T-helper 9 cell (primary cell): ENCODE measurements at regions not wholly inside any gene's neighbourhood (a gene's known extent, or its start where the extent isn't known, plus 50 kb on each side); places are given as distances from the start of the nearest gene placed in this dataset.
"Not testable (repeated sequence)": the region's sequence is repeated elsewhere in the genome, so short reads cannot be mapped to it uniquely, and the experiment has no call there.

ENCODE experiments used
- DNase-seq: peaks from one replicate; pipeline ENCODE4 v3.0.0-alpha.2; 2020

DNA sequence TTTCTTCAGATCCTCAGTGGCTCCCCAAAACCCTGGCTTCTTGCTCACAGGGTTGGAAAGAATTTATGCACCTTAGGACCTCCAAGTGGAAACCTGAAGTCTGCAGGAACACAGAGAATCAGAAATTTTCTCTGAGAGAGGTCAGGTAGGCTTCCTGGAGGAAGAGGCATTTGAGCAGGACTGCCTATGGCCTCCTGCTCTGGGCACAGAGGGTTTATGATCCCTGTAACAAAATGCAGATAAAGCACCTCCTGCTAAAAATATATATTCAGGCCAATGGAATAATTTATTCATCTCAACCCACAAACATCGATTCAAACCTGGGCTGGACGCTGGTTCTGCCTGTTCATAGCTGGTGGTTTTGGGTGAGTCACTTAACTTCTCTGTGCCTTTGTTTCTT lies 68.1 kb upstream of the FGF3 start:
- no peak for DNase-seq

- DNase-seq, result no peak
Observed at GRCh38 chr11:69887841-69888427, 68.7 kb upstream of the FGF3 start.

GRCh38 chr11:69888483-69889181 lies 69.4 kb upstream of the FGF3 start:
- DNase-seq, result peak; percentile 63

GRCh38 chr11:69889400-69890318 lies 70.4 kb upstream of the FGF3 start:
- no peak for DNase-seq

DNA sequence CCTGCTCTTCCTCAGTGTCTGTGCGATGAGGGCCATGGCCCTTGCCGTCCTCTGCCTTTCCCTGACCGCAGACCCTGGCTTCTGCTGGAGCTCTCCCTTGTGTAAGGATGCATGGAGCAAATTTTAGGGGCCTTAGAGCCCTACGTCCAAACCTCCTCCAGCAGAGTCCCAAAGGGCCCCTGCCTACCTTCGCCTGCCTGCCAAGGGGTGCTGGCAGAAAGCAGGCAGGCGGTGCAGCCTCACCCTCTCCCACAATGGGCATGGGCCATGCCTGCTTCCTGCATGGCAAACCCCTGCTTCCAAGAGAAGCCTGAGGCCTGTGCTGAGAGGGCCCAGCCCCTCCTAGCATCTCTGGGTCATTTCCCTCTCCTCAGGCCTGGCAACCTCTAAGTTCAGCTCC lies 71.3 kb upstream of the FGF3 start:
- no peak for DNase-seq

GRCh38 chr11:69891421-69892236 lies 72.4 kb upstream of the FGF3 start:
- no peak for DNase-seq

- no peak for DNase-seq
Observed at GRCh38 chr11:69892237-69892985, 73.2 kb upstream of the FGF3 start.

- no peak for DNase-seq
Observed at GRCh38 chr11:69892986-69893555, 73.9 kb upstream of the FGF3 start.

DNA sequence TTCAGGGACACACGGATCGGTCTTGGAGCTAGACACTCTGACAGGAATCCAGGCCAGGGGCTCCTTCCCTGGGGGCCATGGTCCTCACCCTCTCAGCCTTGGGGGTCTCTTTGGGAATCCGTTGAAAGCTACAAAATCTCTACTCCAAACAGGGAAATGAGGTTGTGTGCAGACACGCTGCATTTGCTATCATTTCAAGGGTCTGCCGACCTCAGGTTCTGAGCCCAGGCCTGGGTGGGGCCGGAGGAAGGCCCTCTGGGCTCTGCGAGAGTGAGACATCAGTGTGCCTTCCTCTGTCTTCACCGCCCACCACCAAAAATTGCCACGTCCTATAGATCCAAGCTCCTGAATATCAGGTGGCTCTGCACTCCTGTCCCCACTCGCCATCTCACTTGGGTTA lies 74.4 kb upstream of the FGF3 start:
- no peak for DNase-seq

GRCh38 chr11:69894181-69894611 lies 75.0 kb upstream of the FGF3 start:
- no peak for DNase-seq

- DNase-seq, result no peak
Observed at GRCh38 chr11:69894648-69895047, 75.4 kb upstream of the FGF3 start.

DNA sequence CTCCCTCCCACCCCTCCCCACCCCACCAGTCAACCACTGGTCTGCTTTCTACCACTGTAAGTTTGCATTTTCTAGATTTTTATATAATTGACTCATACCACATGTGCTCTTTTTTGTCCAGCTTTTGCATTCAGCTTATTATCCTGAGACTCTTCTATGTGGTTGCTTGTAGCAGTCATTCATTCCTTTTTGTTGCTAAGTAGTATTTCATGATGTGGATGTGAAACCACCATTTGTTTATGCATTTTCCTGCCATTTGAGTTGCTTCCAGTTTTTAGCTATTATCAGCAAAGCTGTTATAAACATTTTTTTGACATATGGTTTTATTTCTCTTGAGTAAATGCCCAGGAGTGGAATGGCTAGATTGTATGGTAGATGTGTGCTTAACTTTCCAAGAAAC lies 77.0 kb upstream of the FGF3 start:
- DNase-seq, result no peak

- DNase-seq, result no peak
Observed at GRCh38 chr11:69898123-69898522, 78.9 kb upstream of the FGF3 start.

GRCh38 chr11:69899957-69900821 lies 81.0 kb upstream of the FGF3 start:
- DNase-seq, result no peak

DNA sequence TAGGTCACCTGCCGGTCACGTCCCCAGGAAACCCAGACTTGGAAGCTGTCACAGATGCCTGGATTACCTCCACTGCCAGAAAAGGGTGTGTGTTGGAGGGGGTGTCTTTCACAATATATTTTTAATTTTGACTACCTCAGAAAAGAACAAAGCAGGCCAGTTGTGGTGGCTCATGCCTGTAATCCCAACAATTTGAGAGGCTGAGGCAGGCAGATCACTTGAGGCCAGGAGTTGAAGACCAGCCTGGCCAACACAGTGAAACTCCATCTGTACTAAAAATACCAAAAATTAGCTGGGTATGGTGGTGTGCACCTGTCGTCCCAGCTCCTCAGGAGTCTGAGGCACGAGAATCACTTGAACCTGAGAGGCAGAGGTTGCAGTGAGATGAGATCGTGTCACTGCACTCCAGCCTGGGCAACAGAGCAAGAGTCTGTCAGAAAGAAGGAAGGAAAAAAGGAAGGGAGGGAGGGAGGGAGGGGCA lies 81.6 kb upstream of the FGF3 start:
- not testable (repeated sequence) for DNase-seq

DNA sequence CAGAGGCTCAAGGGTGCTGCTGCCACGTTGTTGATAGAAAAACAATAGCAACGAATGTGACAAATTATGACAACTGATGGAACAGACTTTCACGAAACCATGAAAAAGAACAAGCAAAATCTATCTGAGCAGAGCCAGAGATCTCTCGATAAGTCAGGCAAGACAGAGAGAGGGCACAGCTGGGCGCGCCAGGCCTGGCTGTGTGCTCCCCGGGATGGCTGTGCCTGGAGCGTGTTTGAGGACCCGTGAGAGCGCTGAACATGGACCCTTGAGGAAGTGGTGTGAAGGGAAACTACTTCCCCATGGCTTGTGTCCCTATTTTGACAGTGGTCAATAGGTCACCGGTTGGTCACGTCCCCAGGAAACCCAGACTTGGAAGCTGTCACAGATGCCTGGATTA lies 83.1 kb upstream of the FGF3 start:
- DNase-seq, result no peak

GRCh38 chr11:69903211-69903610 lies 84.0 kb upstream of the FGF3 start:
- DNase-seq, result no peak

DNA sequence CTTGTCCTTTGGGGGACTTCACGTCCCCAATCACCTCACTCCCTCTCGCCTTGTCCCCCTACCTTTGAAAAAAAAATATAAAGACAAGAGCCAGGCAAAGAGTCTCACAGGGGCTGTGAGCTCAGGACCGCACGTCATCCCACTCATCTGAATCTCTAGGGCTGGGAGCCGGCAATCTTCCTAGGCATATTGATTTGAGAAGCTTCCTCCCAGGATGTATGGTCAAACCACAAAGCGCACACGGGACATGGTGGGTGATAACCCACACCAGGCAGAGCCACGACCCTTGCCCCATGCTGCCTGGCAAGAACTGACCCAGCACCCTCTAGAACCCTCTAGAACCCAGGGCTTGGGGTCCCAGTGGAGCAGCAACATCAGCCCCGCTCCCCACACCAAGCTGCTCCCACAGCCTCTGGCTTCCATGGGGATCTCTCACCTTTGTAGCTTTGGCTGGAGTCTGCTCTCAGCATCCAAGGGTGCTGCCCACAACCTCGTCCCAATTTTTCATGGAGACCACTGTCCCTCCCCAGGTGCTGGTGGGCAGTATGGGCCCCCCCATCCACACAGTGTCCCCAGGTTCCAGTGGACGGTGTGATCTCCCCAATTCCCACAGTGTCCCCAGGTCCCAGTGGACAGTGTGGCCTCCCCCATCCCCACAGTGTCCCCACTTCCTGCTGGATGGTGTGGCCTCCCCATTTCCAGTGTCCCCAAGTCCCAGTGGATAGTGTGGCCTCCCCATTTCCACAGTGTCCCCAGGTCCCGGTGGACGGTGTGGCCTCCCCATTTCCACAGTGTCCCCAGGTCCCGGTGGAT lies 85.2 kb upstream of the FGF3 start:
- DNase-seq, result no peak

DNA sequence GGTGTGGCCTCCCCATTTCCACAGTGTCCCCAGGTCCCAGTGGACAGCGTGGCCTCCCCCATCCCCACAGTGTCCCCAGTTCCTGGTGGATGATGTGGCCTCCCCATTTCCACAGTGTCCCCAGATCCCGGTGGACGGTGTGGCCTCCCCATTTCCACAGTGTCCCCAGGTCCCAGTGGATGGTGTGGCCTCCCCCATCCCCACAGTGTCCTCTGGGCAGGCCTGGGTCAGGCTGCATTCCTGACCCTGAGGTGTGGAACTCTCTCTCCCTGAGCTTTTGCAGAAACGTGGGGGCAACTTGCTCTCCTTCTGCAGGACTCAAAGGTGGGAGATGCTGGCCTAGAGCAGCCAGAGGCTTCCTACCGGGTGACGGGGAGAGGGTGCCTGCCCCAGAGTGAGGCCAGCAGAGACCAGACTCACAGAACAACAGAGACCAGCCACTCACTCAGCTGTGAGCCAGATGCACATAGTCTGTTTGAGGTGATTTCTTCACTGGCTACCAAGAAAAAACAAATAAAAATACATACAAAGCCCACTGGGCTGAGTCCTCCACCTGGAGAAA lies 85.8 kb upstream of the FGF3 start:
- DNase-seq, result no peak
